NCI-H1105 (cell line): ENCODE measurements at regions not wholly inside any gene's neighbourhood (a gene's known extent, or its start where the extent isn't known, plus 50 kb on each side); places are given as distances from the start of the nearest gene placed in this dataset.

ENCODE experiments used
- DNase-seq: peaks from one replicate; lab custom pipeline; 2025; lab: John Stamatoyannopoulos, UW

GRCh38 chr4:83171436-83172039 is 57.0 kb upstream of the PLAC8 start:
- no peak for DNase-seq

GRCh38 chr4:83170952-83171399 is 56.4 kb upstream of the PLAC8 start:
- peak; percentile 1 for DNase-seq
